ENCODE measurements at regions not wholly inside any gene's neighbourhood (a gene's known extent, or its start where the extent isn't known, plus 50 kb on each side); places are given as distances from the start of the nearest gene placed in this dataset.

DNA sequence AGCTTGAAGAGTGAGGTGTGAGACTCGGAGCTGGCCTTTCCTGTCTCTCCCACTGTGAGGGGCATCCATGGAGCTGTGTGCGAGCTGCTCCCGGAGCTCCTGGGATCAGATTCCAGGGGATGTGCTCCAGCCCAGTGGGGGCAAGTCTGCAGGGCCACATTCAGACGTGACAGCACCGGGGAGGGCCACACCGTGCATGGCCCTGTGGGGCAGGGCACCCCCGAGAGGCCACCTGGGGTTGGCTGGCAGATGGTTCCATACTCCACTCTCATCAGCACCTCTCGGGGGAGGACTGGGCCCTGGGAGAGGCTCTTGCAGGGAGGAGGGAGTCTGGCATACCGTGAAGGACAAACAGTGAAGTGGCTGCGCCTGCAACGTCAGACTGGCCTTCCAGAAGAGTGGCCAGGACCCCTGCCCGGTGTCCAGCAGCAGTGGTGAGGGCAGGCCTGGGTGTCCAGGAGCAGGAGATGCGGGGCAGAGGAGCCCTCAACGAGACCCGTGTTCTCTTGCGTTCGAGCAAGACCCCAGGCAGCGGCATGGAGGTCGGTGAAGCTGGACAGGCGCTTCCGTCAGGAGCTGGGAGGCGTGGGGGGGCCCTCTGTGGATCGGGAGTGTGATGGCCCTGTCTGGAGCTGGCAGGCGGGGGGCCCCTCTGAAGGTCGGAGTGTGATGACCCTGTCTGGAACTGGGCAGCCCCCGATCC, 84.3 kb downstream of the ASB1 start:
- TF ChIP-seq, protein P1, sequence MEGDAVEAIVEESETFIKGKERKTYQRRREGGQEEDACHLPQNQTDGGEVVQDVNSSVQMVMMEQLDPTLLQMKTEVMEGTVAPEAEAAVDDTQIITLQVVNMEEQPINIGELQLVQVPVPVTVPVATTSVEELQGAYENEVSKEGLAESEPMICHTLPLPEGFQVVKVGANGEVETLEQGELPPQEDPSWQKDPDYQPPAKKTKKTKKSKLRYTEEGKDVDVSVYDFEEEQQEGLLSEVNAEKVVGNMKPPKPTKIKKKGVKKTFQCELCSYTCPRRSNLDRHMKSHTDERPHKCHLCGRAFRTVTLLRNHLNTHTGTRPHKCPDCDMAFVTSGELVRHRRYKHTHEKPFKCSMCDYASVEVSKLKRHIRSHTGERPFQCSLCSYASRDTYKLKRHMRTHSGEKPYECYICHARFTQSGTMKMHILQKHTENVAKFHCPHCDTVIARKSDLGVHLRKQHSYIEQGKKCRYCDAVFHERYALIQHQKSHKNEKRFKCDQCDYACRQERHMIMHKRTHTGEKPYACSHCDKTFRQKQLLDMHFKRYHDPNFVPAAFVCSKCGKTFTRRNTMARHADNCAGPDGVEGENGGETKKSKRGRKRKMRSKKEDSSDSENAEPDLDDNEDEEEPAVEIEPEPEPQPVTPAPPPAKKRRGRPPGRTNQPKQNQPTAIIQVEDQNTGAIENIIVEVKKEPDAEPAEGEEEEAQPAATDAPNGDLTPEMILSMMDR (IDR thresholded peaks at IDR 0.05), result no peak
- TF ChIP-seq POLR2A (IDR thresholded peaks at IDR 0.05), result no peak
